ENCODE measurements at regions not wholly inside any gene's neighbourhood (a gene's known extent, or its start where the extent isn't known, plus 50 kb on each side); places are given as distances from the start of the nearest gene placed in this dataset.
"Not testable (repeated sequence)": the region's sequence is repeated elsewhere in the genome, so short reads cannot be mapped to it uniquely, and the experiment has no call there.

DNA sequence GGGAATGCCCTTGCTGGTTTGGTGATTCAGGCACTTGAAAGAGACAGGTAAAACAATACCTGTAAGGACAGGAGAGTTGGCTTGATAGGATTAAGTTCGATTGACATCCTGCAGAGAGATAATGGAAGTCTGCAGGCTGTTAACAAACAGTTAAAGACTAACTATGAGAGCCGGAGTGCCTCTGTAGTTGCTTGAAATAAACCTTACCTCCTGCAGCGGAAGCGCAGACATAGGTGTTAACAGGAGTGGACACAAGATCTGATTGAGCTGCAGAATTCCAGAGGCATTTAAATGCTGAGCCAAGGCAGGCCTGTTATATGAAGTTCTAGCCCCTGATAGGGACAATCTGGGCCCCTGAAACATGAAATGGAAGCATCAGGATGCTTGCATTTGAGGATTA is 416.7 kb upstream of the MAOA start:
- no peak for DNase-seq

DNA sequence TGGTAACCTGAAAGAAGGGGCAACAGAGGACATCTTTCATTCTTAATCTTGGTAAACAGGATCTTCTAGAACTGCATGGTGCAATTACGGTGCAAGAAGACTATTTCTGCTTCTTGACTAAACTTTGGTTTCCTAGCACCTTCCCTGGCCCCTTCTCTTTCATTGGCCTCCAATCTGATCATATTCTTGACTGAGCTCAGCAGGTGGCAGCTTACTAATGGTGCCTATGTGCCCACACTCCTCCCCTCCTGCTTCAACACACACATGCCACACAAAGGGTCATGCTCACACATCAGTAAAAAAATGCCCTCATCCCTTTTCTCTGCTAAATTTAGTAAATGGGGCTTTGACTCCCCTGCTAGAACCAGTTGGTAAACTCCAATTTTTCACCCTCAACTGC is 400.5 kb upstream of the MAOA start:
- DNase-seq: no peak

DNA sequence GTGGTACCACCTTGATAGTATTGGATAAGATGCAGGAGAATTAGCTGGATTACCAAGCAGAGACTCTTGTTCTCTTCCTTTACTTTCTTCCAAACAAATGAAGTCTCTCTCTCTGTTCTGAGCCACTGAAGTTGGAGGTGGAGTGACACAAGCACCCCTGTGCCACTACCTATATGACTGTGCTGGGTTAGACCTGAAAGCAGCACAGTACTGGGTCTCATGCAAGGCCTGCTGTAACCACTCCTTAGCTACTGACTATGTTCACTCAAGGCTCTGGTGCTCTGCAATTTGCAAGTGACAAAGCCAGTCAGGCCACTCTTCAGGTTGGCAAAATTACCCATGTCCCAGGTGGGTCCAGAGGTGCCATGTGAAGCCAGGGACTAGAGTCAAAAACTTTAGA is 389.6 kb upstream of the MAOA start:
- no peak for DNase-seq

DNA sequence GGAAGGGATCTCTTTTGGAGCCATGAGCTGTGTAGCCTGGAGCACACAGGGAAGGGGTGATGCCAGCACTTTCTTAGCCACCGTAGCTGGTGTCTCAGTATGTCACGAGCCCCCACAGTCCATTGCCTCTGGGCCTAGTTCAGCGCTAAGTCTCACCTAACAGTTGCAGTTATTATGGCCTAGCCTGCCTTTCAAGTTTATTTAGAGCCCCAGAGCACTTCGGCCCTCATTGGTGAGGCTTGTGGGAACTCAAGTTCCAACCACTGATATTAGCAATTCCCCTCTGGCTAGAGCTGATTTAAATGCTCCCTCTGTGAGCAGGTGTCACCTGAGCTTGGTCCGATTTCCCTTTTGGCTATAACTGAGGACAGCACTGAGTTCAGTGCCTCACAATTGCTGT is 388.4 kb upstream of the MAOA start:
- DNase-seq: no peak

DNA sequence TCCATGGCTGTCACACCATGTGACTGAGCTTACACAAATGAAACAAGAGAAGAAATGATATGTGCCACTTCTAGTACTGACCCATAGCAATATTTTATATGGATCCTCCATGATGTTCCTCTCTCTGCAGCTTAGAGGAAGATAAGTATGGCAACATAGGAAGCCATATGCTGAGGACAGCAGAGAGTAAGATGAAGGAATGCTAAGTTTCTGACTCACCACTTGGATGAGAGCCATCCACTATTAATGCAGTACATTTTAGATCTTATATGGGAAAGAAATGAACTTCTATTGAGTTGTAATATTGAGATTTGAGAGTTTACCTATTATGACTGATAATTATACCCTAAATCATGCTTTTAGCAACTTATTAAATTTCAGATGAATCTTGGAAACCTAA is 386.9 kb upstream of the MAOA start:
- DNase-seq: no peak

DNA sequence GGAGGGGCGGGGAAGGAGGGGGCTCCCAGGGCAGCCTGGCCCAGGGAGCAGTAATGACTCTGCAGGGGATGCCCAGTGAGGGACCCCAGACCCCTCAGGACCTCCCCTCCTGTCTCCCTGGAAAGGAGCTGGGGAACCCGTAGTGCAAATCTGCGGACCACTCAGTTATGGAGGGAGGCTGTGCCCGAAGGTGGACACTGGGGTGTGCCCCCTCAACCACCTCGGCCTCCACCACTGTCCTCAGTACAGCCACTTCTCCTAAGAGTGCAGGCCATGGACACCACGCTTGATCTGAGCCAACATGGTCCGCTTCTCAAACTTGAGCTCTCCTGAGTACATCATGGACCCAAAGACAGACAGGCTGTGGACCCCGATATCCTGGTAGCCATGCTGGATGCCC is 378.2 kb upstream of the MAOA start:
- DNase-seq: no peak

DNA sequence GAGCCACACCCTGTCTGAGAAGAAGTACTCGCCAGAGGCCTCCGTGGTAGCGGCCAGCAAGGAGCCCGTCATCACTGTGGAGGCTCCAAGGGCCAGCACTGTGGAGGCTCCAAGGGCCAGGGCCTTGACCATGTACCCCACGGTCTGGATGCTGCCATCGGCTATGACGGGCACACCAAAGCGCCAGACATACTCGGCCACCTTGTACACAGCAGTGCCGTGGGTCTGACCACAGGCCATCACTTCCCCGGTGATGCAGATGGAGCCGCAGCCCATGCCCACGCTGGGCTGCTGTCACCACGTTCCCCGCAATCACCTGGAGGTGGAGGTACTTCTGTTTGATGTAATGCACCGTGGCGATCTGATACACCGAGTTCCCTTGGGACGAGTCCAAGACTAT is 377.7 kb upstream of the MAOA start:
- no peak for DNase-seq

DNA sequence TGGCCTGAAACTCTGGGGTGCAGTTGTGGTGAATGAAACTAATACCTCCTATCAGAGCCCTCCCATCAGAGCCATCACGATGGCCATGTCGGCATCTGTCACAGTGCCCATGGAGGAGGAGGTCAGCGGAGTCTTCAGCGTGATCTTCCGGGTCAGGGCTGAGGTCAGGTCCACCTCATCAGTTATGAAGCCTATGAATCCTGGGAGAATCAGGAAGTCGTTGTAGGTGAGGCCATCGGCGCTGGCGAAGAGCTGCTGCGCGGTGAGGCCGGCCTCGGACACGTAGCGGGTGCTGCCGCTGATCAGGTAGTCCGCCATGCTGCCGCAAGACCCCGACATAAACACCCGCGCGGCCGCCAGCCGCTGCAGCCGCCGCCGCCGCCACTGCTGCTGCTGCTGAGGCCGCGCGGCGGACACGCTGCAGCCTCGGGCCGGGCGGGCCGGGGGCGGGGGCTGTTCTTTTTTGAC is 376.7 kb upstream of the MAOA start:
- no peak for DNase-seq

DNA sequence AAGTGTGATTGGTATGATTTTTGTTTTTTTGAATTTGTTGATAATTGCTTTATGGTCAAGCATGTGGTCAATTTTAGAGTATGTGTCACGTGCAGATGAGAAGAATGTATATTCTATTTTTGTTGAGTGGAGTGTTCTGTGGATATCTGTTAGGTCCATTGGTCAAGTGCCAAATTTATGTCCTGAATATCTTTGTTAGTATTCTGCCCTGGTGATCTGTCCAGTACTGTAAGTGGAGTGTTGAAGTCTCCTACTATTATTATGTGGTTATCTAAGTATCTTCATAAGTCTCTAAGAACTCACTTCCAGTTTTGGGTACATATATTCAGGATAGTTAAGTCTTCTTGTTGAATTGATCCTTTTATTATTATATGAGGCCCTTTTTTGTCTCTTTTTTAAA is 372.9 kb upstream of the MAOA start:
- no peak for DNase-seq

DNA sequence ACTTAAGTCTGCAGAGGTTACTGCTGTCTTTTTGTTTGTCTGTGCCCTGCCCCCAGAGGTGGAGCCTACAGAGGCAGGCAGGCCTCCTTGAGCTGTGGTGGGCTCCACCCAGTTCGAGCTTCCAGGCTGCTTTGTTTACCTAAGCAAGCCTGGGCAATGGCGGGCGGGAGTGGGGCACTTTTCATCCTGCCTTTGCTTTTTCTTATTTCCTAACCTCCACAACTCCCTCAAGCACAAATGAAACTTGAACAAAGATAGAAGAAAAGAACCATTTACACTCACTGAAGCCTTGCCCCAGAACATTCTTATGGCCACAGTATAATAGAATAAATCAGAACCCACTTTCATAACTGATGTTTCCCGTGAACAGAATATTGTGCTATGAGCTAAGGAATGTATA is 344.5 kb upstream of the MAOA start:
- DNase-seq: not testable (repeated sequence)

DNA sequence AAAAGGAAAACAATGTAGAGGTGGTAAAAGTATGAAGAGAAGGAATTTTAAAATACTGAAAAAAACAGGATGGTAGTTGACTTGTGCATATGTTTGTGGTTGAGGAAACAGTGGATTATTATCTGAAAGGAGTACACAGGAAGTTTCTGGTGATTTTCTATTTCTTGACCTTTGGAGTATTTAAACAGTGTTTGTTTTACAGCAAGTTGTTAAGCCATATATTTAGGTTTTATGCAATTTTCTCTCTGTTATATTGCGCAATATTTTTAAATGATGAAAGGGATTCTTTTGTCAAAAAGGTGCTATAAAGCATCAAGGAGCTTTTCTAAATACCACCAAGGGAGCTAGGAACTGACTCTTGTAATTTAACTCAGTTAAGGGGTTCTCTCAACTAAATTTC is 343.1 kb upstream of the MAOA start:
- DNase-seq: no peak

DNA sequence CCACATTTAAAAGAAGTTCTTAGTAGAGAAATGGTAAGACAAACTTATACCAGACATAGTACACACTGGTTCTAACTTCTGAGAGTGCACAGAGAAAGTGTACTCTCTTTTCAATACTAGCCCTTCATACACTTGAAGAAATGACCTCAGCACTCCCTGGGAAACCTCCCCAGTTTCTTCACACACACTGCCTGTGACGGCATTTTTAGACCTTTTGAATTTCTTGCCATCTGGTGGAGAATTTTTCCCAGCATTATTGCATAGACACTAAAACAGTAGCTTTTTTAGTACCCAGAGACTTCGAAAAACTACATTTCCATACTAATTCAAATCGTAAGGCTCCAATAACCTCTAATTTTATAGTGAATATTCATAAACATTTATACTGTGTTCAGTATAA is 341.6 kb upstream of the MAOA start:
- no peak for DNase-seq

DNA sequence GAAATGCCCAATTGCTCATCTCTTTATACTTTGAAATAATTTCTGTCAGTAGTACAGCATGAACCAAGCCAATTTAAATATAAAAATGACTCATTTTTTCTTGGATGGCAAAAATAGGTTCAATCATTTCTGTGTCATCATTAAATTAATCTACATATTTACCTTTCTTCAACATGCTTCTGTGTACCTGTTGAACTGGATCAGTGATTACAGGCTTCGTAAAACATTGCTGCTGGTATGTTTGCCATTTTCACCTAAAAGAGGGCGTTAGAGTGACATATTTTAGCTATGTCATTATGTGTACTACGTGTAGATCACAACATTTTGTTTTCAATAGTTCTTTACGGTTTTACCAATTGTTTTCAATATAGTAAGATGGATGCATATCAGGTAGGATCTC is 340.5 kb upstream of the MAOA start:
- DNase-seq: no peak

DNA sequence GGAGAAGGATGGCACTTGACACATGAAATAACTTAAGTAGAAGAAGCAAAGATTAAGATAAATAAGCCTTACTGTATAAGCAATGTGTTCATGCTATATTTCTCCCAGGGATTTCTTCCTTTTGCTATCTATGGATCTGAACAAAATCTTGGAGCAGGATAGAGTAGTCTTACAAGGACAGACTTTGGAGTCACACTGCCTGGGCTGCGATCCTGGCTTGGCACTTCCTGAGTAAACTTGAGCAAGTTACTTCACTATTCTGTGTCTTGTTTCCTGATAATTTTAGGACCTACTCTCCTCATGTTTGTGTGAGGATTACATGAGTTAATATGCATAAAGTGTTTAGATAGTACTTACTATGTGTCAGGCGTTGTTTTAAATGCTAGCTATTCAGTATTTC is 340.0 kb upstream of the MAOA start:
- no peak for DNase-seq

DNA sequence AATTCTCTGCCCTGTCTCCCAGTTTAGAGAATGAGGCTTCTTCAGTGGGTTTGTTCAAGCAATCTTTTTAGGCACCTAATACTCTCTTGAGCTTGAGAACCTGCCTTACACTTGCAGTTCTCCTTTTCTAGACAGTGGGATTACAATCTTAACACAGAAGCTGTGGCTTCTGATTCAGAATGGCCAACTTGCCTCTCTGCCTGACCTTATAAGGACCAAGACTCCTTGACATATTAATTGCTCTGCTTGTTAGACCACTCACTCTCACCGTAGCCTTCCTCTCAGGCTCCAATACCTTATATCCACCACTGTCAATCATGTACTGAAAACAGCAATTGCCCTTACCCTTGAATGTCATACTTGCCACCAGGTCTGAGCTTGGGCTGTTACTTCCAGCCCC is 338.7 kb upstream of the MAOA start:
- DNase-seq: no peak

DNA sequence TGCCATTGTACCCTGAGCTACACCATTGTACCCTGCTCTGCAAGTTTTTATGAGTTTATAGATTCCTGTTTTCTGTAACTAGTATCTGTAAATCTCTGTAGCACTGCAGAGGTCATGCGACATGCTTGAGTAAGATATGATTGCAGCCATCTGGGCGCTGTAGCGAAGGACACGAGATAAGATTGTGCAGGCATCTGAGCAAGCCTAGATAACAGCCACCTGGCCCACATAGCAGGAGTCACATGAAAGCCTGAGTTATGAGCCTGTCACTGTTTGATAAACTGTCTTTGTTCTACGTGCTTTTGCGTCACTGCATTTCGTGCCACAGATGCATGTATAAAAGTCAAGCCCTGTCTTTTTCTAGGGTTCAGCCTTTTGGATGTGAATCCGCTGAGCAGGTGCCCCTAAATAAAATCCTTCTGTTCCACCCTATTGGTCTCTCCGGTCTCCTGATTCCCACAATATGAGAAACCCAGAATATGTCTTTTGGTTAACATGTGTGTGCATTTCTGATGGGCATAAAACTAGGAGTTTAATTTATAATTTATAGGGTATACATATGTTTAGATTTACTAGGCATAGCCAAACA is 327.6 kb upstream of the MAOA start:
- no peak for DNase-seq

DNA sequence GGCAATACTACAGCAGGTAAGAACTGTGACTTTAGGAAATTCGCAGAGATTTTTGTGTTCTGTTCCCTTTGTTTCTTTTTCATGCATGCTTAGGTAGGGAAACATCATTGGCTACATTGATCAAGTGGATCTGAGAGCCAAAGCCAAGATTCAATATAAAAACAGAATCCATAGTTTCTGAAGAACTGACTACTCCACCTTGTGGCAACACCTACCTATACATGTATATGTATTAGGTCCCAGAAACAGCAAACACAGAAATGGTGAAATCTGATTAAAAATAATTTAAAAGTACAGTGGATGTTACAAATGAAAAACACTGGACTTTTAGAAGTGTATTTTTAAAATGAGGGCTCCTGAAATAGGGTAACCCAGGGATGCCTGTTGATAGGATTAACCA is 322.6 kb upstream of the MAOA start:
- no peak for DNase-seq

DNA sequence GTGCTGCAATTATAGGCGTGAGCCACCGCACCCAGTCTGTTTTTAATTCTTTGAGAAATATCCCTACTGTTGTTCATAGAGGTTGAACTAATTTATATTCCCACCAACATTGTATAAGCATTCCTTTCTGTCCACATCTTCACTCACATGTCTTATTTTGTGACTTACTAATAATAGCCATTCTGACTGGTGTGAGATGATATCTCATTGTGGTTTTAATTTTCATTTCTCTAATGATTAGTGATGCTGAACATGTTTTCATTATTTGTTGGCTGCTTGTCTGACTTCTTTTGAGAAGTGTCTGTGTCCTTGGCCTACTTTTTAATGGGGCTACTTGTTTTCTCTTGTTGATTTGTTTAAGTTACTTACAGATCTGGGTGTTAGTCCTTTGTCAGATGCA is 310.9 kb upstream of the MAOA start:
- no peak for DNase-seq

DNA sequence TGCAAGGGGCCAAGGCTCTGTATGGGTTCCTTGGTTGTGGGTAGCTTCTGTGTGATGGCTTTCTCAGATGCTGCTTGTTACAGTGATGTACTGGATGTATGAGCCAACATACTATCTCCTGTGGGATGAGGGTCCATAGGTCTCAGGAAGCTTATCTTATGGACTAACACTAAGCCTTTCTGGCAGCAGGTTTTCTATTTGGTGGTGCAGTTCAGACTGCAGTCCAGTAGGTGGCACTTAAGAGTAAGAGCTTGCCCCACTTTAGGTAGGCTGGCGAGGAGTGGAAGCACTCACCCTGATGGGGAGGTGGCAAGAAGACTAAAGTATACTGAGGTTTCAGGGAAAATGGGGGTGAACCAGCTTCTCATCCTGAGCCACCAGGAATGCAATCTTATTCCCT is 306.7 kb upstream of the MAOA start:
- DNase-seq: peak; percentile 54 to 60

DNA sequence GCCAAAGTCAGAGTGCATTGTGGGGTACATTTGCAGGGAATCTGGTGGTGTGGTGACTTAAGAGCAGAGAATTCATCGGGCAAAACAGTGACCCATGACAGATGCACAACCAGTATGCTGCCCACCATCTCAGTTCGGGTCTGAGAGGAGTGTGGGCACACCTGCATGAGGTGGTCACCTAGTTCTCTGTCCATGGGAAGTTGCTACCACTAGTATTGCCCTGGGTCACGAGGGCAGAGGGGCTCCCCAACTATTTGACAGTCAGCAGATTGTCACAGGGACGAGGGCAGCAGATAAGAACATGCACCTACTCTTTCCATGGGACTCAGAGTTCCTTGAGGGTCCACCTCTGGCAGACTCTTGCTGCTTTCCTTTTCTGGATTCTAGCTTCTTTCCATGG is 305.2 kb upstream of the MAOA start:
- no peak for DNase-seq

DNA sequence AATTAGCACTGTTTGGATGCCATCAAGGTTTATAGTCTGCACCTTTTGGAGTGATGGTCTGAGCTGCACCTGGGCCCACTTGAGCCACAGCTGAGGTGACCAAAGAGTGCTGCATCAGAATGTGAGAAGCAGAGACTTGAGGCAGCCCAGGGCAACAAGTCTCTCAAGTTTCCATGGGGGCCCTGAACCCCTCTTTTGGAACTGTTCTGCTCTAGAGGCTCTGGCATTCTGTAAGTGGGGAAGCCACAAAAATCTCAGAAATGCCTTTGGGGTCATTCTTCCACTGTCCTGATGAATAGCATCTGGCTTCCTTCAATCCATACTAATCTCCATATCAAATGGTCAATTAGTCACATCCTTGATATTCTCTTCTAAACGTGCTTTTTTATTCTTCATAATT is 298.4 kb upstream of the MAOA start:
- DNase-seq: no peak

DNA sequence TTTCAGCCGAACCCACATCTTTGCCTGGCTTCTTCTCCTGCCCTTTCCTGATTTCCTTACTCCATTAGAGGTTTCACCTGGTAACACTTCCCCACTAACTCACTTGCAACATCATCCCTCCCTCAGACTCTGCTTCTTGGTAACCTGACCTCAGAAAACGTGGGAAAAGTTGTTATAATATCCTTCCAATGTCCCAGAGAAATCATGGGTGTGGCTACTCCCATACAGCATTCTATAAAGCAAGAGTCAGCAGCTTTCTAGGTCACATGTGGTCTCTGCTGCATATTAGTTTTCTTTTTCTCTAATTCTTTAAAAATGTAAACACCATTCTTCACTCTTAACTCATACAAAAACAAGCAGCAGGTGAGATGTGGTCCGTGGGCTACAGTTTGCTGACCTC is 283.1 kb upstream of the MAOA start:
- DNase-seq: no peak

DNA sequence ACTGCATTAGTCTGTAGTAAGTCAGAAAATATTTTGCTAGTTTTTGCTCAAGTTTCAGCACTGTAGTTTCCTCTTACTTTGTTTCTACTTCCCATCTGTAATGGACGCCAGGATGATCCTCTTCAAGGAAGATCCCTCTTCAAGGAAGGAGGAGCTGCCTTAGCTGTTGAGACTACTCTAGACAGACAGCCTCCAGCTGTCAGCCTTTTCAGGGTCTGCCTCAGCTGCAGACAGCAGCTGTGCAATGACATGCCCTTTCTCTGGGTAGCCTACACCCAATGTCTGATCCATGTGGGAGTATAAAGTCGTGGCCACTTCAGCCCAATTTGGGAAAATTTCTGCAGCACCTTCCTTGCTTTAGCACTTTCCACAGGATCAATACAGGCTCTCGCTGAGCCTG is 281.0 kb upstream of the MAOA start:
- no peak for DNase-seq

DNA sequence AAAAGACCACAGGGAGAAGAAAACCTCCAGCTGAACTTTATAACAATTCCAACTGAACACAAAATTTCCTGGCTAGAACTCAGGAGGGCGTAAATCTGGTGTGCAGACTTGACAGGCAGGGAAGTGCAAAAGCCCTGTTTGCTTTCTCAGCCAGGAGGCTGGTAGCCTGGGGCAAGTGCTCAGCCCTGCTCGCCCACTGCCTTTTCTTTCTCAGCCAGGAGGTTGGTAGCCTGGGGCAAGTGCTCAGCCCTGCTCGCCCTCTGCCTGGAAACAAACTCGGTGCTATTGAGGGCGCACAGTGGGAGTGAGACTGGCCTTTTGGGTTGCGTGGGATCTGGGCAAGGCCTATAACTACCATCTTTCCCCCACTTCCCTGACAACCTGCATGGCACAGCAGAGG is 275.4 kb upstream of the MAOA start:
- no peak for DNase-seq

DNA sequence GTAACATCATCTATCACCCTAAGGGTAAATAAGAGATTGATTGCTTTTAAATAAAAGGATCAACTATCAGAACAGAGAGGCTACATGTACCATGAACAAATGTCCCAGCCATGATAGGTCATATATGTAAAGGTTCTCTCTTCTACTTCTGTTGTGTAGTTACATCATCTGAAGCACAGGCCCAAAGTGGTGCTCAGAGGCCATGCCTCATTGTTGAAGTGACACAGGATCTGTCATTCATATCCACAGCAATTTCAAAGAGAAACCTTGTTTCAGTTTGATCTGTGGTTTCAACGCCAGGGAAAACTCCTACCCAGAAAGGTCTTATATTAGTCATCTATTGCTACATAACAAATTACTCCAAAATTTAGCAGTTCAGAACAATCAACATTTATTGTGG is 269.2 kb upstream of the MAOA start:
- DNase-seq: no peak

DNA sequence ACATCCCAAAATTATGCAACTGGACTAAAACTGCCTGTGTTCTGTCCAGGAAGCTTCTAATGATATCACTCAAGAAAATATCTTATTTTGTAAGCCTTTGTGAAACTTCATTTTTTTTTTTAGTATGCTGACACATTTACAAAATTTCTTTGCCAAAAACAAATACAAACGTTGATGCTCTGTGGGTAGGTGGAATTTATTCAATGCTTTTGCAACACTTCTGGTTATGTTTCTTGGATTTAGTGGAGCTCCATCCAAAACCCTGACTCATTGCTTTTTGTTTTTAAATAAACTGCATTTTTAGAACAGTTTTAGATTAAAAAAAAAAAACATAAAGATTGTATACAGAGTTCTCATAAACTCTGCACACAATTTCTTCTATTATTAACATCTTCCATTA is 250.9 kb upstream of the MAOA start:
- DNase-seq: no peak
